H1 (cell line): ENCODE measurements at regions not wholly inside any gene's neighbourhood (a gene's known extent, or its start where the extent isn't known, plus 50 kb on each side); places are given as distances from the start of the nearest gene placed in this dataset.

Experiments used
- CTCF ChIA-PET: fragments of 300-600 bp; sonication (Branson Sonifier 250); formaldehyde crosslinking; loops from one replicate; lab custom pipeline; 2021; ENCODE audit not compliant: partially characterized antibody; lab: Charles Lee
- POLR2A ChIA-PET: fragments of 300-600 bp; sonication (Branson Sonifier 250); formaldehyde crosslinking; loops from one replicate; lab custom pipeline; 2021; ENCODE audit warnings: inconsistent platforms; ENCODE audit not compliant: partially characterized antibody; lab: Charles Lee
- DNase-seq, 2 experiments: peaks; one replicate each; pipeline versions ENCODE4 v3.0.0 to v3.0.0-alpha.2; 2010 to 2022; ENCODE audit warnings: low spot score in 2 of 2, low read depth in 1 of 2, mixed read lengths in 1 of 2
- FAIRE-seq: peaks from 2 replicates; lab custom pipeline; 2011; peaks lifted over from hg19 to GRCh38; lab: Jason Lieb, UNC
- H2AFZ ChIP-seq: 2 replicates; pipeline ENCODE4 v1.8.1; 2012; ENCODE audit warnings: low read length, inconsistent platforms
- H2AK5ac ChIP-seq: 2 replicates; pipeline ENCODE4 v1.6.1; 2013; ENCODE audit warnings: low read depth, low read length
- H2BK120ac ChIP-seq: replicated peaks from 2 replicates; pipeline ENCODE3; 2013; ENCODE audit warnings: low read depth, low read length, inconsistent platforms
- H2BK12ac ChIP-seq: 2 replicates; pipeline ENCODE4 v1.6.1; 2013; ENCODE audit warnings: low read depth, low read length
- H2BK15ac ChIP-seq: 2 replicates; pipeline ENCODE4 v1.6.1; 2013; ENCODE audit warnings: low read length
- H2BK20ac ChIP-seq: 2 replicates; pipeline ENCODE4 v1.6.1; 2013; ENCODE audit warnings: low read length
- H2BK5ac ChIP-seq: 2 replicates; pipeline ENCODE4 v1.6.1; 2013; ENCODE audit warnings: low read depth, low read length
- H3K14ac ChIP-seq: 2 replicates; pipeline ENCODE4 v1.6.1; 2013; ENCODE audit warnings: inconsistent platforms; ENCODE audit not compliant: insufficient read length
- H3K18ac ChIP-seq: 2 replicates; pipeline ENCODE4 v1.6.1; 2013; ENCODE audit warnings: low read length; ENCODE audit errors: extremely low read depth
- H3K23ac ChIP-seq: 2 replicates; pipeline ENCODE4 v1.6.1; 2013; ENCODE audit warnings: inconsistent platforms; ENCODE audit not compliant: insufficient read length
- H3K23me2 ChIP-seq: 2 replicates; pipeline ENCODE4 v1.6.1; 2013; ENCODE audit warnings: low read depth, low read length
- H3K27ac ChIP-seq: 2 replicates; pipeline ENCODE4 v1.6.1; 2011; ENCODE audit warnings: low read depth, low read length, inconsistent platforms
- H3K27me3 ChIP-seq, 4 experiments: replicated peaks in 1 of 4; 1 replicate in 1 of 4; 2 replicates in 3 of 4; pipeline versions ENCODE4 v1.6.1 to v1.8.1; 2011 to 2013; ENCODE audit warnings: low read length in 3 of 4, mild to moderate bottlenecking in 3 of 4, inconsistent platforms in 2 of 4, mixed read lengths in 2 of 4, moderate library complexity in 1 of 4; ENCODE audit not compliant: control insufficient read depth in 3 of 4, insufficient read depth in 3 of 4; ENCODE audit errors: extremely low read depth in 1 of 4
- H3K36me3 ChIP-seq, 4 experiments: 2 replicates each; pipeline versions ENCODE4 v1.6.1 to v1.8.1; 2011 to 2013; ENCODE audit warnings: mild to moderate bottlenecking in 4 of 4, low read length in 3 of 4, moderate library complexity in 2 of 4, control low read depth in 1 of 4, inconsistent platforms in 1 of 4; ENCODE audit not compliant: insufficient read depth in 4 of 4, control insufficient read depth in 2 of 4
- H3K4ac ChIP-seq: replicated peaks from 2 replicates; pipeline ENCODE3; 2013; ENCODE audit warnings: low read length, low read depth, mixed read lengths, inconsistent platforms; ENCODE audit not compliant: insufficient read length
- H3K4me1 ChIP-seq, 4 experiments: replicated peaks in 1 of 4; 1 replicate in 1 of 4; 2 replicates in 3 of 4; pipeline versions ENCODE4 v1.6.1 to v1.8.1; 2011 to 2013; ENCODE audit warnings: low read length in 3 of 4, inconsistent platforms in 2 of 4, mixed read lengths in 1 of 4; ENCODE audit not compliant: insufficient read depth in 4 of 4, control insufficient read depth in 3 of 4
- H3K4me2 ChIP-seq, 2 experiments: 2 replicates each; pipeline versions ENCODE4 v1.6.1 to v1.8.1; 2011 to 2013; ENCODE audit warnings: low read depth in 2 of 2, low read length in 2 of 2, control low read depth in 1 of 2, inconsistent platforms in 1 of 2, mild to moderate bottlenecking in 1 of 2; ENCODE audit not compliant: insufficient read depth in 1 of 2
- H3K4me3 ChIP-seq, 4 experiments: fragments of 200-600, 300-600 bp in 1 of 4; sonication (generic), shearing (Covaris generic), sonication (Bioruptor Twin) in 1 of 4; 2 replicates each; pipeline versions ENCODE4 v1.5.1 to v1.8.1; 2011 to 2016; ENCODE audit warnings: low read length in 4 of 4, low read depth in 3 of 4, control low read depth in 2 of 4, inconsistent platforms in 2 of 4, mild to moderate bottlenecking in 2 of 4, mixed read lengths in 1 of 4, moderate library complexity in 1 of 4; ENCODE audit not compliant: insufficient read depth in 2 of 4; ENCODE audit errors: extremely low read depth in 1 of 4
- H3K56ac ChIP-seq: replicated peaks from 2 replicates; pipeline ENCODE3; 2013; ENCODE audit warnings: low read depth, mild to moderate bottlenecking, mixed read lengths, low read length, inconsistent platforms; ENCODE audit not compliant: insufficient read length
- H3K79me1 ChIP-seq: 2 replicates; pipeline ENCODE4 v1.6.1; 2013; ENCODE audit warnings: low read depth, low read length, control low read depth
- H3K79me2 ChIP-seq, 2 experiments: 2 replicates each; pipeline versions ENCODE4 v1.6.1 to v1.8.1; 2012 to 2013; ENCODE audit warnings: low read length in 2 of 2, mild to moderate bottlenecking in 2 of 2, inconsistent platforms in 1 of 2; ENCODE audit not compliant: insufficient read depth in 2 of 2, control insufficient read depth in 1 of 2
- H3K9ac ChIP-seq, 4 experiments: replicated peaks in 1 of 4; 1 replicate in 1 of 4; 2 replicates in 3 of 4; pipeline versions ENCODE4 v1.6.1 to v1.8.1; 2011 to 2013; ENCODE audit warnings: low read depth in 3 of 4, low read length in 3 of 4, control low read depth in 2 of 4, mild to moderate bottlenecking in 2 of 4, moderate library complexity in 2 of 4, inconsistent platforms in 1 of 4; ENCODE audit errors: extremely low read depth in 1 of 4
- H3K9me3 ChIP-seq, 2 experiments: 2 replicates each; pipeline versions ENCODE4 v1.6.1 to v1.8.1; 2012 to 2013; ENCODE audit warnings: mild to moderate bottlenecking in 2 of 2, moderate library complexity in 2 of 2, control low read depth in 1 of 2, inconsistent platforms in 1 of 2, low read depth in 1 of 2, low read length in 1 of 2, mixed read lengths in 1 of 2; ENCODE audit not compliant: insufficient read depth in 2 of 2
- H4K20me1 ChIP-seq, 2 experiments: replicated peaks in 1 of 2; 2 replicates each; pipeline versions ENCODE3 to v1.8.1; 2011 to 2013; ENCODE audit warnings: inconsistent platforms in 2 of 2, low read length in 2 of 2, mild to moderate bottlenecking in 1 of 2; ENCODE audit not compliant: insufficient read depth in 2 of 2, control insufficient read depth in 1 of 2
- H4K5ac ChIP-seq: 2 replicates; pipeline ENCODE4 v1.6.1; 2013; ENCODE audit warnings: low read length, low read depth, mixed read lengths, inconsistent platforms; ENCODE audit not compliant: insufficient read length
- H4K8ac ChIP-seq: 2 replicates; pipeline ENCODE4 v1.8.0; 2013; ENCODE audit warnings: mild to moderate bottlenecking, moderate library complexity, low read length, inconsistent platforms; ENCODE audit not compliant: insufficient read depth; ENCODE audit errors: extremely low read depth
- H4K91ac ChIP-seq: replicated peaks from 2 replicates; pipeline ENCODE3; 2013; ENCODE audit warnings: low read length, mixed read lengths, inconsistent platforms; ENCODE audit not compliant: insufficient read length
- BRCA1 ChIP-seq: IDR thresholded peaks from 2 replicates; pipeline ENCODE4 v1.6.1; 2012; ENCODE audit warnings: low read depth, low read length, improper control_type of control experiment
- CBX8 ChIP-seq: fragments of 300-800, 300-1000 bp; sonication (generic); IDR thresholded peaks from 2 replicates; pipeline ENCODE4 v1.7.1; 2016; ENCODE audit warnings: low read depth, low read length, borderline replicate concordance
- KDM1A ChIP-seq: fragments of 200-600, 300-600 bp; sonication (generic); IDR thresholded peaks from 2 replicates; pipeline ENCODE4 v1.7.1; 2016; ENCODE audit warnings: mild to moderate bottlenecking, low read length, borderline replicate concordance
- MAFK ChIP-seq: IDR thresholded peaks from 2 replicates; pipeline ENCODE4 v1.6.1; 2012; ENCODE audit warnings: low read depth, mild to moderate bottlenecking, improper control_type of control experiment, low read length
- POU5F1 ChIP-seq: IDR thresholded peaks from 2 replicates; pipeline ENCODE4 v1.6.1; 2011; ENCODE audit warnings: low read depth, mild to moderate bottlenecking, low read length, moderate library complexity
- RAD21 ChIP-seq, 2 experiments: IDR thresholded peaks in 1 of 2; conservative IDR thresholded peaks in 1 of 2; 2 replicates each; pipeline ENCODE4 v1.6.1; 2011; ENCODE audit warnings: low read depth in 2 of 2, low read length in 2 of 2, improper control_type of control experiment in 1 of 2, inconsistent platforms in 1 of 2, mild to moderate bottlenecking in 1 of 2, moderate library complexity in 1 of 2
- RBBP5 ChIP-seq: IDR thresholded peaks from 2 replicates; pipeline ENCODE4 v1.7.1; 2012; ENCODE audit warnings: low read depth, mild to moderate bottlenecking, inconsistent platforms, low read length, moderate library complexity, borderline replicate concordance
- RFX5 ChIP-seq: IDR thresholded peaks from 2 replicates; pipeline ENCODE4 v1.6.1; 2011; ENCODE audit warnings: low read depth, low read length, improper control_type of control experiment, borderline replicate concordance
- SIRT6 ChIP-seq: IDR thresholded peaks from one replicate; pipeline ENCODE4 v1.7.1; 2012; ENCODE audit warnings: low read length, inconsistent platforms
- SP1 ChIP-seq: IDR thresholded peaks from 2 replicates; pipeline ENCODE4 v1.6.1; 2011; ENCODE audit warnings: low read depth, low read length
- TCF12 ChIP-seq: IDR thresholded peaks from 2 replicates; pipeline ENCODE4 v1.6.1; 2011; ENCODE audit warnings: low read depth, mild to moderate bottlenecking, low read length
- WGBS, 2 experiments: shearing (Covaris generic) in 1 of 2; methylation state at CpG; one replicate each; pipeline versions ENCODE4 v1.1.6 to v1.1.7; 2013 to 2015; ENCODE audit warnings: low lambda C conversion rate in 2 of 2, mixed read lengths in 2 of 2, inconsistent platforms in 1 of 2, low coverage in 1 of 2, missing lambda C conversion rate in 1 of 2; ENCODE audit not compliant: insufficient replicate concordance in 2 of 2, insufficient coverage in 1 of 2, insufficient read length in 1 of 2; ENCODE audit errors: extremely low coverage in 1 of 2, missing lambda C conversion rate in 1 of 2; 5-methylcytosine and 5-hydroxymethylcytosine counted together
- TF ChIP-seq, protein P1 (sequence below): IDR thresholded peaks from 2 replicates; pipeline ENCODE4 v1.6.1; 2011; ENCODE audit warnings: low read depth, mild to moderate bottlenecking, low read length; ENCODE audit not compliant: insufficient read depth

DNA sequence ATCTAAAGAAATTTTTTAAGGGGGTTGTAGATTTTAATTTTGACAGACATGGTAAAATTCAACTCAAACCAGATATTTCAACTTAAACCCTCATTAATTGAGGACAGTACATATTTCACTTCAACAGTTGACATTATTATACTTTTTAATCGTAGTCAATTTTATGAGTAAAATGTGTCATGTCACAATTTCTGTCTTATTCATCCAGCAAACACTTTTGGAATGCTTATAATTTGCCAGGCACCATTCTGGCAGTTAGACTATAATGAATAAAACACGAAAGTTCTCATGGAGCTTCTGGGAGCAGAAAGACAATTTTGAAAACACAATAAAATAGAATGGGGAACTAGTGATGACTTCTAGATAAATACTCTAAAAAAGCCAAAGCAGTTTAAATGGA, 1094.8 kb downstream of the SUCLG1 start:
- CTCF ChIA-PET, result no interaction called here
- Histone ChIP-seq H3K14ac (no peak overlapping the region), H3K27ac (no peak overlapping the region), H2BK12ac (no peak overlapping the region), H3K4me2 (no peak overlapping the region), H2BK15ac (no peak overlapping the region), H3K4me1 (no peaks in the 10 kb centered on the region), H3K9me3 (no peaks in the 10 kb centered on the region), H3K4ac (no peak overlapping the region), H2BK20ac (no peak overlapping the region), H4K91ac (no peak overlapping the region), H2BK120ac (no peak overlapping the region), H4K20me1 (no peaks in the 10 kb centered on the region), H3K9ac (no peak overlapping the region), H2AK5ac (no peak overlapping the region), H4K8ac (no peak overlapping the region), H2AFZ (no peak overlapping the region), H3K18ac (no peak overlapping the region), H3K79me1 (no peaks in the 10 kb centered on the region), H3K27me3 (no peaks in the 10 kb centered on the region), H3K36me3 (no peaks in the 10 kb centered on the region), H3K79me2 (no peaks in the 10 kb centered on the region), H2BK5ac (no peak overlapping the region), H4K5ac (no peak overlapping the region), H3K23ac (no peak overlapping the region), H3K23me2 (no peaks in the 10 kb centered on the region), H3K56ac (no peak overlapping the region)
- POLR2A ChIA-PET, result no interaction called here
- FAIRE-seq, result no peak
- 92% methylated on average over 2 of the region's 2 CpGs; no CpG with 5 or more reads in 1 of the 2 experiments for WGBS, 2 experiments
- DNase-seq, result no peak
- TF ChIP-seq SIRT6 (no peak), MAFK (no peak), RBBP5 (no peak), TCF12 (no peak), KDM1A (no peak), SP1 (no peak), BRCA1 (no peak), RAD21 (IDR thresholded peaks at IDR 0.05 in 1 of 2, conservative IDR thresholded peaks at IDR 0.05 in 1 of 2; ENCODE audit: low read depth in 2 of 2, low read length in 2 of 2) (no peak), CBX8 (no peak), RFX5 (no peak), POU5F1 (no peak)
- TF ChIP-seq, protein P1, sequence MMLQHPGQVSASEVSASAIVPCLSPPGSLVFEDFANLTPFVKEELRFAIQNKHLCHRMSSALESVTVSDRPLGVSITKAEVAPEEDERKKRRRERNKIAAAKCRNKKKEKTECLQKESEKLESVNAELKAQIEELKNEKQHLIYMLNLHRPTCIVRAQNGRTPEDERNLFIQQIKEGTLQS, result no peak
- TF ChIP-seq, all 59 proteins: peak for 0
- H3K4me3 ChIP-seq, result no peak overlapping the region
